ENCODE measurements at regions not wholly inside any gene's neighbourhood (a gene's known extent, or its start where the extent isn't known, plus 50 kb on each side); places are given as distances from the start of the nearest gene placed in this dataset.

DNA sequence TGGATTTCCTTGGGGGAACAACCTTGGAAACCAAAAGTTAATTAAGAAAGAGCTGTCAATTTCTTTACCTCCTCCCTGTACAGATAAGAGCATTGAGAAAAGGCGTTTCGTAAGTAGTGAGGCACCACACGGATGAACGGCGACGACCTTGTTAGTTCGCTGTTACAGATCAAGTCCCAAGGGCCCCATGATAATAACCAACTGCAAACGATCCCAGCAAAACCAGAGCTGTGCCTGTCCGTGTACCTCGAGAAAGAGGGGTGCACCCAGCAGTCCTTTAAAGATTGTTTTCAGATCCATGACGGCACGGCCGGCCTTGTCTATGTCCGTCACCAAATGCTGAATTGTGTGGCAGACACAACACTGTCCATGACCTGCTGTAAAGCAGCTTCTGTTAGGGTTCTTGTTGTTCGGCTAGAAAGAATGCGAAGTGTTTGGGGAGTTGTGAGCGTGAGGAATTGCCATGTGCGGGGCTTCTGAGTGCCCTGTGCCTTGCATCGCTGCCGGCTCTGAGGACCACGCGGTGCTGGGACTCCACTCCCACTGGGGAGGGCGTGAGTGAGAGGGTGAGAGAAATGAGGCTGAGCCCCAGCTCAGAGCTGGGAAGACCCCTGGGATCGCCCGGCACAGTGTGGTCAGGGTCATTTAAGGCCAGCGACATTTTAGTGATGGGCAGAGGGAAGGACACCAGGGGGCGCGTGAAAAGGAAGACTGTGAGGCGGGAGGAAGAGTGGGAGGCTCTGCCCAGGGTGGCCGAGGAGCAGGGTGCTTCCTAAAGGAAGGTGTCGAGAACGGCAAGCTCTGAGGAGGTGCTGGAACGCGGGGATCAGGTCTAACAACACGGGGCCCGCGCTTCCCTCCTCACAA lies 136.8 kb upstream of the RPS6KA2 start:
- Mint-ChIP-seq H3K27ac (no peak overlapping the region), H3K4me1 (ENCODE audit: low read depth) (peaks cover 21% of the 10 kb centered on the region), H3K9me3 (ENCODE audit: low read depth) (no peaks in the 10 kb centered on the region), H3K36me3 (no peaks in the 10 kb centered on the region), H3K4me3 (no peak overlapping the region), H3K27me3 (no peaks in the 10 kb centered on the region)

DNA sequence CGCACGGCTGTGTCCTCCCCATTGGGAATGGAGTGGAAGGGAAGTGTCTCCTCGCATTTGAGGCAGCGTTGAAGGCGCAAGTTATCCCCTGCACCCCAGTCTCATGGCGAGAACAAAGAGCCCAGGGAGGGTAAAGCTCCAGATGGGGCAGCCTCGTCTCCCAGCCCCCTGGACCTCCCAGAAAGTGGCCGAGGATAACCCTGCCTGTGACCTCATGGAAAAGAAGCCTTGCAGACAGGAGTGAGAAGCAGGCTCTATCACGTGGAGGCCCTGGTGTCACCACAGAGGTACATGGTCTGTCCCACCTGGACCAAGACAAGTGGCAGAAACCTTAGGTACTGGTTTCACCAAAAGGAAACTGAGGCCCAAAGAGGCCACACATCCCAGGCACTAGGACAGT lies 134.8 kb upstream of the RPS6KA2 start:
- Mint-ChIP-seq H3K27me3 (peaks cover 4% of the 10 kb centered on the region), H3K36me3 (no peaks in the 10 kb centered on the region), H3K27ac (no peak overlapping the region)

DNA sequence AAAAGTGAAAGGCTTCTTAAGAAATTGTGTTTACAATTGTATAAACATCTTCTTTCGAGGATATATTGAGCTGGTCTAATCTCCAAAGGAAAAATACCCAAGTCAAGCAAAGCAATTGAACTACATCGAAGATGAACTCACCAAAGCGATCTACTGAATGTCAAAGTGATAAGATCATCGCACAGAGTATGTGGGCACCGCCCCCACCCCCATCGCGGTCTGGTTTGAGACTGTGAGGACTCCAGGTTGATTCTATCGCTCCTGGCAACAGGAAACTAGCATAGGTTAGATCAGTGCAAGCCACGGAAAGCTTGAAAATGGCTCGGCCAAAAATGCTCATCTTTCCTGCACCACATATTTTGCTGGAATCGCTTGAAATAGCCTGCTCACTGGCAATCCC lies 133.2 kb upstream of the RPS6KA2 start:
- Mint-ChIP-seq H3K27me3 (peaks cover 4% of the 10 kb centered on the region), H3K4me1 (ENCODE audit: low read depth) (peaks cover 40% of the 10 kb centered on the region), H3K27ac (no peak overlapping the region), H3K9me3 (ENCODE audit: low read depth) (no peaks in the 10 kb centered on the region), H3K4me3 (peak overlapping the region; percentile 47), H3K36me3 (no peaks in the 10 kb centered on the region)

More for the DNA sequence above, 134.8 kb upstream of the RPS6KA2 start:
- Mint-ChIP-seq H3K9me3 (ENCODE audit: low read depth) (no peaks in the 10 kb centered on the region), H3K4me3 (no peak overlapping the region), H3K4me1 (ENCODE audit: low read depth) (peaks cover 40% of the 10 kb centered on the region)

- peak overlapping the region; percentile 19 for H3K27ac Mint-ChIP-seq
- H3K36me3 Mint-ChIP-seq, result no peaks in the 10 kb centered on the region
- peaks cover 40% of the 10 kb centered on the region for H3K4me1 Mint-ChIP-seq (ENCODE audit: low read depth)
- peak overlapping the region; percentile 52 for H3K4me3 Mint-ChIP-seq
- H3K27me3 Mint-ChIP-seq, result peaks cover 7% of the 10 kb centered on the region
- no peaks in the 10 kb centered on the region for H3K9me3 Mint-ChIP-seq (ENCODE audit: low read depth)
These were observed 131.2 kb upstream of the RPS6KA2 start for GRCh38 chr6:166758136-166758704.

GRCh38 chr6:166757232-166758135 lies 130.4 kb upstream of the RPS6KA2 start:
- H3K4me1 Mint-ChIP-seq (ENCODE audit: low read depth), result peaks cover 40% of the 10 kb centered on the region
- H3K27ac Mint-ChIP-seq, result peak overlapping the region; percentile 19
- H3K4me3 Mint-ChIP-seq, result peak overlapping the region; percentile 52
- H3K36me3 Mint-ChIP-seq, result no peaks in the 10 kb centered on the region
- H3K27me3 Mint-ChIP-seq, result peaks cover 7% of the 10 kb centered on the region
- H3K9me3 Mint-ChIP-seq (ENCODE audit: low read depth), result no peaks in the 10 kb centered on the region

- no peaks in the 10 kb centered on the region for H3K9me3 Mint-ChIP-seq (ENCODE audit: low read depth)
- no peak overlapping the region for H3K27ac Mint-ChIP-seq
- H3K27me3 Mint-ChIP-seq, result peaks cover 7% of the 10 kb centered on the region
- H3K4me1 Mint-ChIP-seq (ENCODE audit: low read depth), result peaks cover 38% of the 10 kb centered on the region
- H3K36me3 Mint-ChIP-seq, result peaks cover 2% of the 10 kb centered on the region
- no peak overlapping the region for H3K4me3 Mint-ChIP-seq
These were observed 127.4 kb upstream of the RPS6KA2 start for GRCh38 chr6:166754218-166755030.

DNA sequence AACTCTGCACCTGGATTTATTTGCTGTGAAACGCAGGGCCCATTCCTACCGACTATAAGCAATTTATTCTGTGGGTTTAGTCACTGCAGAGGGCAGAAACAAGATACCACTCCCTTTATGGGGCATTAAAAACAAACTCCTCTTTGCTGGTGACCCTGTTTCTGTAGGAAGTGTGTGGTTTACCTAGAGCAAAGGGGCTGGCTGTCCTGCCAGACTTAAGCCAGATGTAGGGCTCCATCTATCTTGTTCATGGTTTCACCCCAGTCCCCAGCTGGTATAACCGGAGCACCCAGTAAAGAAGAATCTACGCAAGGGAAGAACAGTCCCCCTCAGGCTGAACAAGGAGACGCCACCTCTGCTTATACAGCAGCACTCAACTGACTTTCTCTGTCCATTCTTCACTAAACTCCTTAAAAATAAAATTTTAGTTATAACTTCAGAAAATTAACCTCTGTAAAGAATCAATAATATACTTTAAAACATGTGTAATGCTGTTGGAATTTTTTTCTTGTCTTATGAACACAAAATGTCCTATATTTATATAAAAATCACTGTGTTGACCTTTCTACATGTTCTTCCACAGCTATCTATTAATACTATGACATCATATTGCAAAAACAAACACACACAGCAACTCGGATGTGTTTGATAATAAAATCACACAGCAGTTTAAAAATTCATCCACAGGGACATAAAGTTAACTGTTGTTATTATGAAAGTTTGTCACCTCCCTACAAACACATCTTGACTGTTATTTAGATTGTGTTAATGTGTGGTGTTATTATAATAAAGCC lies 126.1 kb upstream of the RPS6KA2 start:
- H3K4me1 Mint-ChIP-seq (ENCODE audit: low read depth), result peaks cover 25% of the 10 kb centered on the region

GRCh38 chr6:166752097-166752496 lies 125.0 kb upstream of the RPS6KA2 start:
- H3K4me1 Mint-ChIP-seq (ENCODE audit: low read depth), result peaks cover 17% of the 10 kb centered on the region
- H3K9me3 Mint-ChIP-seq (ENCODE audit: low read depth), result no peaks in the 10 kb centered on the region
- peaks cover 2% of the 10 kb centered on the region for H3K36me3 Mint-ChIP-seq
- peaks cover 4% of the 10 kb centered on the region for H3K27me3 Mint-ChIP-seq
- no peak overlapping the region for H3K27ac Mint-ChIP-seq
- no peak overlapping the region for H3K4me3 Mint-ChIP-seq

More for the DNA sequence above, 126.1 kb upstream of the RPS6KA2 start:
- Mint-ChIP-seq H3K9me3 (ENCODE audit: low read depth) (no peaks in the 10 kb centered on the region), H3K36me3 (peaks cover 2% of the 10 kb centered on the region), H3K27me3 (peaks cover 7% of the 10 kb centered on the region), H3K27ac (no peak overlapping the region), H3K4me3 (no peak overlapping the region)

DNA sequence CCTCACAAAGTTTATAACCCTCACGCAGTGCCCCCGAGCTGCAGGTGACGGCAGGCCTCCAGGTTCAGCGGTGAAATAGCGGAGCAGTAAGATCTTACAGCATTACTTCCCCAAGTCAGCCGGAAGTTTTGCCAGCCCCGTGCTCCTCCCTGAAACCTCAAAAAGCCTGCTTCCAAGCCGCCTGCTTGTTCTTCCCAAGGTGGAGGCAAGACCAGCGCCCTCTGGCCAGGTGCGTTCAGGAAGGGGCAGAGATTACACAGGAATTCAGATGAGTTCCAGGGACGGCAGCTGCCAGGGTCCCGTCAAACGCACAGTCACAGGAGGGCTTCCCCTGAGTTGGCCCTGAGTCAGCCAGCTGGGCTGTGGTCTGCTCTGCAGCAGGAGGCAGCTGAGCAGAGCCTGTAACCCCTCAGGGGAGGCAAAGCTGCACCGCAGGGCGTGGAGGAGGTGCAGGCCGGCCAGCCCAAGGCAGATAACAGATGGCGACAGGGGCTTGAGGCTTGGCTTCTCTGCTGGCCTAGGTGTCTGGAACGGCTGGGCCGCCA lies 124.1 kb upstream of the RPS6KA2 start:
- Mint-ChIP-seq H3K4me1 (ENCODE audit: low read depth) (peaks cover 16% of the 10 kb centered on the region), H3K27me3 (peaks cover 4% of the 10 kb centered on the region), H3K36me3 (peaks cover 2% of the 10 kb centered on the region), H3K27ac (no peak overlapping the region), H3K9me3 (ENCODE audit: low read depth) (no peaks in the 10 kb centered on the region), H3K4me3 (peak overlapping the region; percentile 60)

- Mint-ChIP-seq H3K9me3 (ENCODE audit: low read depth) (no peaks in the 10 kb centered on the region), H3K27me3 (peaks cover 4% of the 10 kb centered on the region), H3K36me3 (peaks cover 2% of the 10 kb centered on the region), H3K27ac (no peak overlapping the region), H3K4me3 (peak overlapping the region; percentile 60), H3K4me1 (ENCODE audit: low read depth) (peaks cover 16% of the 10 kb centered on the region)
These were observed 123.2 kb upstream of the RPS6KA2 start for GRCh38 chr6:166750108-166750793.

DNA sequence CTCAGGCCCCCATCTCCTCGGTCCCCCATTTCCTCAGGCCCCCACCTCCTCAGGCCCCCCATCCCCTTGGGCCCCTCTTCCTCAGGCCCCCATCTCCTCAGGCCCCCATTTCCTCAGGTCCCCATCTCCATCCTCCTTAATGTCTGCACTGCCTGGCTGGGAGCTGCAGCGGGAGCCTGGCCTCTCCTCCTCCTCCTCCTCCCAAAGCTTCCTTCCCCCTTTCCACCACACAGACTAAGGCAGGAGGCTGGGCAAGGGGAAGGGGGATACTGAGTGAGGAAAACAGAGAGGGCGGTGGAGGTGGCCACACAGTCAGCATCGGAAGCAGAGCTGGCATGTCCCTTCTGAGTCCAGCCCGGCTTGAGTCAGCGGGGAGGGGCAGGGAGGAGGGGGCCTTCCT lies 122.6 kb upstream of the RPS6KA2 start:
- Mint-ChIP-seq H3K4me1 (ENCODE audit: low read depth) (peaks cover 16% of the 10 kb centered on the region), H3K9me3 (ENCODE audit: low read depth) (no peaks in the 10 kb centered on the region), H3K27me3 (peaks cover 4% of the 10 kb centered on the region), H3K27ac (no peak overlapping the region), H3K4me3 (no peak overlapping the region), H3K36me3 (peaks cover 2% of the 10 kb centered on the region)

GRCh38 chr6:166747644-166748595 lies 120.9 kb upstream of the RPS6KA2 start:
- H3K36me3 Mint-ChIP-seq, result peaks cover 2% of the 10 kb centered on the region
- H3K9me3 Mint-ChIP-seq (ENCODE audit: low read depth), result no peaks in the 10 kb centered on the region
- no peaks in the 10 kb centered on the region for H3K27me3 Mint-ChIP-seq
- peaks cover 16% of the 10 kb centered on the region for H3K4me1 Mint-ChIP-seq (ENCODE audit: low read depth)
- H3K27ac Mint-ChIP-seq, result no peak overlapping the region
- no peak overlapping the region for H3K4me3 Mint-ChIP-seq
